K562 (cell line): ENCODE measurements at regions not wholly inside any gene's neighbourhood (a gene's known extent, or its start where the extent isn't known, plus 50 kb on each side); places are given as distances from the start of the nearest gene placed in this dataset.

Source experiments
- ATAC-seq: fragments of 200-7000 bp; cut with Tn5 transposase; 3 replicates; pipeline ENCODE4 v1.9.1; 2020; ENCODE audit warnings: moderate library complexity
- BruUV-seq: library from RNA; stranded (reverse); fragments of 400-500 nt; replicated peaks from 2 replicates; lab custom pipeline; 2021; lab: Mats Ljungman, UMichigan
- CTCF ChIA-PET: fragments of 300-600 bp; formaldehyde crosslinking; extraction: SDS; loops from one replicate; lab custom pipeline; 2021; ENCODE audit warnings: low intra/inter-chr PET ratio; lab: Yijun Ruan, JAX
- POLR2A ChIA-PET: fragments of 300-600, 350-650 bp; sonication (Branson Sonifier 250); formaldehyde crosslinking; extraction: SDS; loops from one replicate; lab custom pipeline; 2021; ENCODE audit warnings: antibody characterized with exemption, inconsistent platforms; lab: Yijun Ruan, JAX
- DNase-seq, 4 experiments: peaks; one replicate each; pipeline versions ENCODE4 v3.0.0 to v3.0.0-alpha.2; 2011 to 2018; ENCODE audit warnings: low spot score in 3 of 4, mixed read lengths in 3 of 4; ENCODE audit errors: extremely low read depth in 1 of 4
- FAIRE-seq: peaks from 2 replicates; lab custom pipeline; 2011; peaks lifted over from hg19 to GRCh38; lab: Jason Lieb, UNC
- H2AFZ ChIP-seq: 2 replicates; pipeline ENCODE4 v1.6.0; 2011; ENCODE audit warnings: low read depth, low read length, control low read depth, inconsistent platforms
- H3K27ac ChIP-seq: fragments of 200-600 bp; 3 replicates; pipeline ENCODE4 v1.8.0; 2011; ENCODE audit warnings: low read depth, mild to moderate bottlenecking, control low read depth, inconsistent platforms, low read length, moderate library complexity, mixed read lengths; ENCODE audit errors: extremely low read depth
- H3K27me3 ChIP-seq, 2 experiments: fragments of 300-600 bp in 1 of 2; 2 replicates in 1 of 2; 3 replicates in 1 of 2; pipeline versions ENCODE4 v1.6.0 to v1.8.0; 2011; ENCODE audit warnings: inconsistent platforms in 2 of 2, low read length in 2 of 2, mild to moderate bottlenecking in 1 of 2, mixed read lengths in 1 of 2, moderate library complexity in 1 of 2; ENCODE audit not compliant: control insufficient read depth in 2 of 2, insufficient read depth in 2 of 2
- H3K36me3 ChIP-seq: fragments of 300-600 bp; 3 replicates; pipeline ENCODE4 v1.8.0; 2011; ENCODE audit warnings: mild to moderate bottlenecking, low read length, inconsistent platforms; ENCODE audit not compliant: control insufficient read depth, insufficient read depth
- H3K4me1 ChIP-seq, 2 experiments: fragments of 200-600 bp in 1 of 2; replicated peaks in 1 of 2; 2 replicates in 1 of 2; 3 replicates in 1 of 2; pipeline versions ENCODE4 v1.5.1 to v1.8.0; 2011; ENCODE audit warnings: inconsistent platforms in 2 of 2, low read length in 2 of 2, mild to moderate bottlenecking in 1 of 2, mixed read lengths in 1 of 2, moderate library complexity in 1 of 2; ENCODE audit not compliant: control insufficient read depth in 2 of 2, insufficient read depth in 2 of 2
- H3K4me2 ChIP-seq: 2 replicates; pipeline ENCODE4 v1.6.1; 2011; ENCODE audit warnings: low read length, control low read depth, inconsistent platforms, mixed read lengths; ENCODE audit not compliant: insufficient read depth
- H3K4me3 ChIP-seq: fragments of 200-600 bp; sonication (generic), shearing (Covaris generic); 2 replicates; pipeline ENCODE4 v1.5.1; 2016; ENCODE audit warnings: control low read depth, inconsistent platforms
- H3K79me2 ChIP-seq: fragments of 200-600 bp; 3 replicates; pipeline ENCODE4 v1.8.0; 2011; ENCODE audit warnings: low read length, inconsistent platforms; ENCODE audit not compliant: control insufficient read depth, insufficient read depth
- H3K9ac ChIP-seq, 2 experiments: 2 replicates each; pipeline versions ENCODE4 v1.6.0 to v1.6.1; 2011; ENCODE audit warnings: low read depth in 2 of 2, low read length in 2 of 2, control low read depth in 1 of 2, inconsistent platforms in 1 of 2, mild to moderate bottlenecking in 1 of 2, mixed read lengths in 1 of 2; ENCODE audit not compliant: insufficient read depth in 1 of 2
- H3K9me1 ChIP-seq: one replicate; pipeline ENCODE4 v1.6.0; 2011; ENCODE audit warnings: inconsistent platforms, mild to moderate bottlenecking, low read length, moderate library complexity; ENCODE audit not compliant: control insufficient read depth, insufficient read depth
- H3K9me3 ChIP-seq: replicated peaks from 2 replicates; pipeline ENCODE4 v1.5.1; 2011; ENCODE audit warnings: low read depth, low read length, inconsistent platforms; ENCODE audit not compliant: control insufficient read depth, insufficient read depth
- H4K20me1 ChIP-seq: replicated peaks from 2 replicates; pipeline ENCODE4 v1.6.1; 2011; ENCODE audit warnings: low read length, inconsistent platforms, mixed read lengths; ENCODE audit not compliant: control insufficient read depth, insufficient read depth
- CEBPB ChIP-seq: fragments of 450-650 bp; IDR thresholded peaks from 2 replicates; pipeline ENCODE4 v1.6.1; 2016; ENCODE audit warnings: missing genetic modification characterization, missing compliant biosample characterization
- CEBPG ChIP-seq, 3 experiments: fragments of 200-800 bp in 1 of 3; sonication (Bioruptor generic) in 1 of 3; sonication (generic) in 1 of 3; formaldehyde crosslinking in 1 of 3; IDR thresholded peaks in 2 of 3; conservative IDR thresholded peaks in 1 of 3; 2 replicates each; pipeline versions ENCODE4 v1.6.1 to v1.8.0; 2016 to 2022; ENCODE audit warnings: missing compliant biosample characterization in 2 of 3, missing genetic modification characterization in 2 of 3, mild to moderate bottlenecking in 1 of 3, missing genetic modification reagents in 1 of 3
- ESRRA ChIP-seq: fragments of 450-650 bp; IDR thresholded peaks from 2 replicates; pipeline ENCODE4 v1.6.1; 2014; ENCODE audit warnings: low read depth, mild to moderate bottlenecking, moderate library complexity, borderline replicate concordance
- FOXO4 ChIP-seq: fragments of 450-650 bp; formaldehyde crosslinking; IDR thresholded peaks from 2 replicates; pipeline ENCODE4 v1.4.0; 2020; ENCODE audit warnings: mild to moderate bottlenecking, moderate library complexity
- SAP30 ChIP-seq: fragments of 200-600 bp; sonication (generic); IDR thresholded peaks from 2 replicates; pipeline ENCODE4 v1.6.1; 2012; ENCODE audit warnings: borderline replicate concordance, low read depth, mild to moderate bottlenecking, moderate library complexity, low read length, control low read depth, inconsistent platforms; ENCODE audit not compliant: insufficient read depth, poor library complexity, severe bottlenecking
- TBP ChIP-seq: optimal IDR thresholded peaks from 2 replicates; pipeline ENCODE3; 2011; ENCODE audit warnings: low read depth, low read length, improper control_type of control experiment
- U2AF1 ChIP-seq: fragments of 200-400 bp; formaldehyde crosslinking; optimal IDR thresholded peaks from 2 replicates; pipeline ENCODE3; 2017; ENCODE audit warnings: mild to moderate bottlenecking, low read depth, low read length, moderate library complexity
- ZNF253 ChIP-seq: fragments of 250-450 bp; sonication (Bioruptor Pico); conservative IDR thresholded peaks from 2 replicates; pipeline ENCODE4 v1.6.1; 2021; ENCODE audit warnings: mild to moderate bottlenecking
- ZNF282 ChIP-seq: sonication (generic); formaldehyde crosslinking; IDR thresholded peaks from 2 replicates; pipeline ENCODE4 v1.8.1; 2023; ENCODE audit warnings: missing genetic modification reagents
- WGBS: fragments of 100-300 bp; shearing (Covaris generic); methylation state at CpG from one replicate; pipeline ENCODE4 v1.1.6; 2016; ENCODE audit warnings: low coverage, mixed read lengths; ENCODE audit not compliant: insufficient coverage; ENCODE audit errors: missing lambda C conversion rate; 5-methylcytosine and 5-hydroxymethylcytosine counted together
- in situ Hi-C: fragments of 300-500 bp; cut with MboI; formaldehyde crosslinking; loops from 4 replicates; pipeline ENCODE4 v1.15.0; 2018; ENCODE audit warnings: inconsistent platforms, mixed read lengths
- intact Hi-C: fragments of 100-400 bp; cut with micrococcal nuclease; formaldehyde crosslinking; loops from 2 replicates; pipeline ENCODE4 v1.14.2; 2022
- TF ChIP-seq, protein P1 (sequence below): fragments of 450-650 bp; formaldehyde crosslinking; IDR thresholded peaks from 2 replicates; pipeline ENCODE4 v1.4.0; 2020; ENCODE audit warnings: mild to moderate bottlenecking, moderate library complexity
- TF ChIP-seq, protein P2 (sequence below): fragments of 200-800 bp; sonication (Bioruptor generic); IDR thresholded peaks from 2 replicates; pipeline ENCODE4 v1.6.1; 2017; ENCODE audit warnings: missing genetic modification characterization, missing compliant biosample characterization
- TF ChIP-seq, protein P3 (sequence below), 2 experiments: IDR thresholded peaks; 2 replicates each; pipeline ENCODE4 v1.6.1; 2011; ENCODE audit warnings: borderline replicate concordance in 1 of 2, control low read depth in 1 of 2, low read depth in 1 of 2, low read length in 1 of 2, mild to moderate bottlenecking in 1 of 2, mixed read lengths in 1 of 2, moderate library complexity in 1 of 2; ENCODE audit not compliant: insufficient read depth in 1 of 2, insufficient read length in 1 of 2, poor library complexity in 1 of 2, severe bottlenecking in 1 of 2; ENCODE audit errors: extremely low read depth in 1 of 2
- TF ChIP-seq, protein P4 (sequence below): fragments of 450-650 bp; IDR thresholded peaks from 2 replicates; pipeline ENCODE4 v1.6.1; 2016; ENCODE audit warnings: mild to moderate bottlenecking

GRCh38 chr2:33967103-33967502 is 368.0 kb upstream of the FAM98A start:
- Histone ChIP-seq H3K4me1 (no peaks in the 10 kb centered on the region), H3K9me3 (0 out of 2 replicates have a peak, but pooled peaks cover 2% of the 10 kb centered on the region), H3K9ac (no peak overlapping the region), H3K4me2 (no peak overlapping the region), H3K27me3 (no peaks in the 10 kb centered on the region), H3K36me3 (no peaks in the 10 kb centered on the region), H3K9me1 (no peaks in the 10 kb centered on the region), H3K4me3 (no peak overlapping the region), H3K27ac (no peak overlapping the region), H3K79me2 (no peaks in the 10 kb centered on the region), H2AFZ (no peak overlapping the region), H4K20me1 (no peaks in the 10 kb centered on the region)
- ATAC-seq = no peak
- DNase-seq = no peak
- POLR2A ChIA-PET = no interaction called here
- intact Hi-C loops (no loop called here), in situ Hi-C loops (no loop called here)
- no TSS peak for BruUV-seq
- FAIRE-seq = no peak
- CTCF ChIA-PET = no interaction called here
- WGBS = 2% methylated on average over 3 of the region's 4 CpGs
- TF ChIP-seq, protein P1, sequence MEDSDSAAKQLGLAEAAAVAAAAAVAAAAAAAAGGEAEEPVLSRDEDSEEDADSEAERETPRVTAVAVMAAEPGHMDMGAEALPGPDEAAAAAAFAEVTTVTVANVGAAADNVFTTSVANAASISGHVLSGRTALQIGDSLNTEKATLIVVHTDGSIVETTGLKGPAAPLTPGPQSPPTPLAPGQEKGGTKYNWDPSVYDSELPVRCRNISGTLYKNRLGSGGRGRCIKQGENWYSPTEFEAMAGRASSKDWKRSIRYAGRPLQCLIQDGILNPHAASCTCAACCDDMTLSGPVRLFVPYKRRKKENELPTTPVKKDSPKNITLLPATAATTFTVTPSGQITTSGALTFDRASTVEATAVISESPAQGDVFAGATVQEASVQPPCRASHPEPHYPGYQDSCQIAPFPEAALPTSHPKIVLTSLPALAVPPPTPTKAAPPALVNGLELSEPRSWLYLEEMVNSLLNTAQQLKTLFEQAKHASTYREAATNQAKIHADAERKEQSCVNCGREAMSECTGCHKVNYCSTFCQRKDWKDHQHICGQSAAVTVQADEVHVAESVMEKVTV (CRISPR knock-in tag) = no peak
- TF ChIP-seq CEBPG (CRISPR knock-in tag; IDR thresholded peaks at IDR 0.05) = no peak
- TF ChIP-seq CEBPG (tag; conservative IDR thresholded peaks at IDR 0.05 in 1 of 2, IDR thresholded peaks at IDR 0.05 in 1 of 2) = peak in 1 of 2 experiments; percentile 71; a peak in 2 of 4 replicates
- TF ChIP-seq, protein P2, sequence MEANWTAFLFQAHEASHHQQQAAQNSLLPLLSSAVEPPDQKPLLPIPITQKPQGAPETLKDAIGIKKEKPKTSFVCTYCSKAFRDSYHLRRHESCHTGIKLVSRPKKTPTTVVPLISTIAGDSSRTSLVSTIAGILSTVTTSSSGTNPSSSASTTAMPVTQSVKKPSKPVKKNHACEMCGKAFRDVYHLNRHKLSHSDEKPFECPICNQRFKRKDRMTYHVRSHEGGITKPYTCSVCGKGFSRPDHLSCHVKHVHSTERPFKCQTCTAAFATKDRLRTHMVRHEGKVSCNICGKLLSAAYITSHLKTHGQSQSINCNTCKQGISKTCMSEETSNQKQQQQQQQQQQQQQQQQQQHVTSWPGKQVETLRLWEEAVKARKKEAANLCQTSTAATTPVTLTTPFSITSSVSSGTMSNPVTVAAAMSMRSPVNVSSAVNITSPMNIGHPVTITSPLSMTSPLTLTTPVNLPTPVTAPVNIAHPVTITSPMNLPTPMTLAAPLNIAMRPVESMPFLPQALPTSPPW (CRISPR knock-in tag) = no peak
- no peak for TF ChIP-seq TBP
- peak; percentile 63 for TF ChIP-seq CEBPB
- TF ChIP-seq, protein P3, sequence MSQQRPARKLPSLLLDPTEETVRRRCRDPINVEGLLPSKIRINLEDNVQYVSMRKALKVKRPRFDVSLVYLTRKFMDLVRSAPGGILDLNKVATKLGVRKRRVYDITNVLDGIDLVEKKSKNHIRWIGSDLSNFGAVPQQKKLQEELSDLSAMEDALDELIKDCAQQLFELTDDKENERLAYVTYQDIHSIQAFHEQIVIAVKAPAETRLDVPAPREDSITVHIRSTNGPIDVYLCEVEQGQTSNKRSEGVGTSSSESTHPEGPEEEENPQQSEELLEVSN (IDR thresholded peaks at IDR 0.05; ENCODE audit: borderline replicate concordance in 1 of 2, extremely low read depth in 1 of 2, insufficient read depth in 1 of 2, insufficient read length in 1 of 2, low read depth in 1 of 2, low read length in 1 of 2, poor library complexity in 1 of 2, severe bottlenecking in 1 of 2) = no peak
- no peak for TF ChIP-seq ZNF253 (CRISPR knock-in tag)
- TF ChIP-seq SAP30 = no peak
- no peak for TF ChIP-seq FOXO4 (CRISPR knock-in tag)
- TF ChIP-seq, protein P4, sequence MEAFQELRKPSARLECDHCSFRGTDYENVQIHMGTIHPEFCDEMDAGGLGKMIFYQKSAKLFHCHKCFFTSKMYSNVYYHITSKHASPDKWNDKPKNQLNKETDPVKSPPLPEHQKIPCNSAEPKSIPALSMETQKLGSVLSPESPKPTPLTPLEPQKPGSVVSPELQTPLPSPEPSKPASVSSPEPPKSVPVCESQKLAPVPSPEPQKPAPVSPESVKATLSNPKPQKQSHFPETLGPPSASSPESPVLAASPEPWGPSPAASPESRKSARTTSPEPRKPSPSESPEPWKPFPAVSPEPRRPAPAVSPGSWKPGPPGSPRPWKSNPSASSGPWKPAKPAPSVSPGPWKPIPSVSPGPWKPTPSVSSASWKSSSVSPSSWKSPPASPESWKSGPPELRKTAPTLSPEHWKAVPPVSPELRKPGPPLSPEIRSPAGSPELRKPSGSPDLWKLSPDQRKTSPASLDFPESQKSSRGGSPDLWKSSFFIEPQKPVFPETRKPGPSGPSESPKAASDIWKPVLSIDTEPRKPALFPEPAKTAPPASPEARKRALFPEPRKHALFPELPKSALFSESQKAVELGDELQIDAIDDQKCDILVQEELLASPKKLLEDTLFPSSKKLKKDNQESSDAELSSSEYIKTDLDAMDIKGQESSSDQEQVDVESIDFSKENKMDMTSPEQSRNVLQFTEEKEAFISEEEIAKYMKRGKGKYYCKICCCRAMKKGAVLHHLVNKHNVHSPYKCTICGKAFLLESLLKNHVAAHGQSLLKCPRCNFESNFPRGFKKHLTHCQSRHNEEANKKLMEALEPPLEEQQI = no peak
- TF ChIP-seq U2AF1 = no peak
- TF ChIP-seq ZNF282 (CRISPR knock-in tag) = no peak
- no peak for TF ChIP-seq ESRRA
